ENCODE measurements at regions not wholly inside any gene's neighbourhood (a gene's known extent, or its start where the extent isn't known, plus 50 kb on each side); places are given as distances from the start of the nearest gene placed in this dataset.

- TF ChIP-seq POLR2AphosphoS5 (IDR thresholded peaks at IDR 0.05; ENCODE audit: borderline replicate concordance, low read depth, low read length) = no peak
- TF ChIP-seq EZH2 (IDR thresholded peaks at IDR 0.05) = no peak
These were observed 742.5 kb downstream of the TBC1D22A start for GRCh38 chr22:47504962-47505361.
